H1 (cell line): ENCODE measurements at regions not wholly inside any gene's neighbourhood (a gene's known extent, or its start where the extent isn't known, plus 50 kb on each side); places are given as distances from the start of the nearest gene placed in this dataset.

Source experiments
- BRCA1 ChIP-seq: IDR thresholded peaks from 2 replicates; pipeline ENCODE4 v1.6.1; 2012; ENCODE audit warnings: low read depth, low read length, improper control_type of control experiment
- HDAC6 ChIP-seq: IDR thresholded peaks from one replicate; pipeline ENCODE4 v1.7.1; 2012; ENCODE audit warnings: low read depth, mild to moderate bottlenecking, inconsistent platforms, low read length, moderate library complexity

GRCh38 chr12:59383079-59383822 is 212.6 kb upstream of the SLC16A7 start (continued):
- TF ChIP-seq HDAC6 (no peak), BRCA1 (no peak)
